Fibroblast of villous mesenchyme (primary cell): ENCODE measurements at regions not wholly inside any gene's neighbourhood (a gene's known extent, or its start where the extent isn't known, plus 50 kb on each side); places are given as distances from the start of the nearest gene placed in this dataset.

ENCODE experiments used
- DNase-seq: peaks from one replicate; pipeline ENCODE4 v3.0.0-alpha.2; 2010; ENCODE audit warnings: low read depth
- H3K4me3 ChIP-seq: 2 replicates; pipeline ENCODE4 v1.5.1; 2011; ENCODE audit warnings: low read depth, mild to moderate bottlenecking, low read length
- CTCF ChIP-seq: IDR thresholded peaks from 2 replicates; pipeline ENCODE4 v1.5.1; 2012; ENCODE audit warnings: low read depth, mild to moderate bottlenecking, low read length; ENCODE audit not compliant: insufficient read depth

DNA sequence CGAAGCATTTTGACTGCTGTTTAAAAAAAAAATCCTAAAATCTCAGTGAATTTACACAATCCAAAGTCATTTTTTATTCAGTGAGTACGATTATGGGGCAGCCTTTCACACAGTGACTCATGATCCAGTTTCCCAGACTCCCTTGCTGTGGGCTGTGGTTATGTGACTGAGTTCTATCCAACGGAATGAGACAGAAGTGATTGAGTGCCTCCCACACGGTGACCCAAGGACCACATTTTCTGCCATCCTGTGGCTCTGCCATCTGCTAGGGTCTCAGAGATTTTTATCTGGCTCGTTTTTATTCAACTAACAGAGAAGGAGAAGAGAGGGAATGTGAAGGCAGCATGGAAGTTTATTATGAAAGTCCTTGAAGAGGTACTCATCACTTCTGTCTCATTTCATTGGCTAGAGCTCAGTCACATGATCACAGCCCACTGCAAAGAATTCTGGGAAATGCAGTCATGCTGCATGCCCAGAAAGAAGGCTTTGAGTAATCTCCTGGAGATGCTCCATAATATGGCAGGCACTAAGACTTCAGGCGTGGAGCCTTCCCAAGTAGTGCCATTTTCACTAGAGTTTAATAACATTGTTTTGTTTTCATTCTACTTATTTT, 999.4 kb downstream of the UQCRFS1 start:
- no peak for DNase-seq
- TF ChIP-seq CTCF, result no peak
- no peak overlapping the region for H3K4me3 ChIP-seq

GRCh38 chr19:28210886-28211285, 1002.1 kb downstream of the UQCRFS1 start:
- no peak for DNase-seq
- no peak for TF ChIP-seq CTCF
- H3K4me3 ChIP-seq, result no peak overlapping the region

DNA sequence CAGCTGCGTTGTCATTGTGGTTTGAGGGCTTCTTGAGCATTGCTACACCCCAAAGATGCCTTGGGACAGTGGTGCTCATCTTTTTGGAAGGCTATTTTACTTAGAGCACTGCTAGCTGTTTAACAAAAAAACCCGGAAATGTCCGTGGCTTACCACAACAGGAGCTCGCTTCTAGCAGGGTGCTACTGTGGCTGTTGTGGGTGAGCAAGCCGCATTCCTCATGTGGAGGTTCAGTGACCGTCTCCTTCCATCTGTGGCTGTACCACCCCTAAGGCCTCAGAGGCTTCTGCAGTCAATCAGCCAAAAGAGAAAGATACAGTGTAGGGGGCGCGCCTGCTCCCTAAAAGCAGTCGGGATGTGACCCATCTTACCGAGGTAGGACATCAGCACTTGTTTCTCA, 1004.2 kb downstream of the UQCRFS1 start:
- H3K4me3 ChIP-seq, result no peak overlapping the region
- DNase-seq, result no peak
- no peak for TF ChIP-seq CTCF

GRCh38 chr19:28207244-28207643, 1005.7 kb downstream of the UQCRFS1 start:
- TF ChIP-seq CTCF, result no peak
- DNase-seq, result no peak

DNA sequence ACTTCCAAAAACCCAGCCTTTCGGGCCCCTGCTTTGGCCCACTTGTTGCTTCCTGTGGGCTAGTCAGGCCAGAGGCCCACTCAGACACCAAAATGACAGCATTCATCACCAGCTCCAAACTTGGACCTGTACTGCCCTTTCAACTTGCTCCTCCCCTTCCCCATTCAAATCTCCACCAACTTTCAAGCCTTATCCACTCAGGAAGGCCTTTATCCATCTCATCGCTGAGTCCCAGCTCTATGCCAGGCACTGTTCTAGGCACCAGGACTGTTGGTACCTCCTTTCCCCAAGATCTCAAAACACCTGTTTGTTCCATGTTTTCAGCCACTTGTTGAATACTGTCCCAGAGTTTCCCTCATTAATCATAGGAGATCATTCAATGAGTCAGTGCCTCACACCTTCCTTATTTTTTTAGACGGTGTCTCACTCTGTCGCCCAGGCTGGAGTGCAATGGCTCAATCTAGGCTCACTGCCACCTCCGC, 1011.4 kb downstream of the UQCRFS1 start:
- DNase-seq, result no peak
- TF ChIP-seq CTCF, result no peak
- no peak overlapping the region for H3K4me3 ChIP-seq

More at GRCh38 chr19:28207244-28207643, 1005.7 kb downstream of the UQCRFS1 start:
- H3K4me3 ChIP-seq, result no peak overlapping the region

GRCh38 chr19:28199323-28199722, 1013.6 kb downstream of the UQCRFS1 start:
- no peak overlapping the region for H3K4me3 ChIP-seq
- no peak for DNase-seq
- TF ChIP-seq CTCF, result no peak

DNA sequence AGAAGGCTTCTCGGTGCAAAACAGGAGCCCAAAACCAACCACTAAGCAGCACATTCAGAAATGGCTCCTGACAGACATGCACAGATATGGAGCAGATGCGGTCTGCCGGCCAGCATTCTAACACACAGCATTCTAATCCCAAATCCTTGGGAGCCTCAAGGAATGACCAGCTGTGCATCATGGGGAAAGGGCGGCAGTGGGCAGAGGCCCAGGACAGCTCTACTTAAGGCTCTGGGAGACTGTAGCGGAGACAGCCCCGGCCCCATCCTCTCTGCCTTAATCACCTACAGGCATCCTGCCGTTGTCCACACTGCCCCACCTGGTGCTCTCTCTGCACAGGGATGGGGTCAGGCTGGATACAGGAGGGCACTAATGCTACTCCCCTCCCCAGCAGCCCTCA, 1016.0 kb downstream of the UQCRFS1 start:
- no peak for TF ChIP-seq CTCF
- DNase-seq, result no peak
- H3K4me3 ChIP-seq, result no peak overlapping the region
